GM19463 (cell line): ENCODE measurements at regions not wholly inside any gene's neighbourhood (a gene's known extent, or its start where the extent isn't known, plus 50 kb on each side); places are given as distances from the start of the nearest gene placed in this dataset.

Experiments
- ATAC-seq: cut with Tn5 transposase; IDR thresholded peaks from one replicate; pipeline ENCODE4 v1.9.1; 2021; ENCODE audit warnings: mild to moderate bottlenecking, moderate library complexity; ENCODE audit not compliant: unreplicated experiment

DNA sequence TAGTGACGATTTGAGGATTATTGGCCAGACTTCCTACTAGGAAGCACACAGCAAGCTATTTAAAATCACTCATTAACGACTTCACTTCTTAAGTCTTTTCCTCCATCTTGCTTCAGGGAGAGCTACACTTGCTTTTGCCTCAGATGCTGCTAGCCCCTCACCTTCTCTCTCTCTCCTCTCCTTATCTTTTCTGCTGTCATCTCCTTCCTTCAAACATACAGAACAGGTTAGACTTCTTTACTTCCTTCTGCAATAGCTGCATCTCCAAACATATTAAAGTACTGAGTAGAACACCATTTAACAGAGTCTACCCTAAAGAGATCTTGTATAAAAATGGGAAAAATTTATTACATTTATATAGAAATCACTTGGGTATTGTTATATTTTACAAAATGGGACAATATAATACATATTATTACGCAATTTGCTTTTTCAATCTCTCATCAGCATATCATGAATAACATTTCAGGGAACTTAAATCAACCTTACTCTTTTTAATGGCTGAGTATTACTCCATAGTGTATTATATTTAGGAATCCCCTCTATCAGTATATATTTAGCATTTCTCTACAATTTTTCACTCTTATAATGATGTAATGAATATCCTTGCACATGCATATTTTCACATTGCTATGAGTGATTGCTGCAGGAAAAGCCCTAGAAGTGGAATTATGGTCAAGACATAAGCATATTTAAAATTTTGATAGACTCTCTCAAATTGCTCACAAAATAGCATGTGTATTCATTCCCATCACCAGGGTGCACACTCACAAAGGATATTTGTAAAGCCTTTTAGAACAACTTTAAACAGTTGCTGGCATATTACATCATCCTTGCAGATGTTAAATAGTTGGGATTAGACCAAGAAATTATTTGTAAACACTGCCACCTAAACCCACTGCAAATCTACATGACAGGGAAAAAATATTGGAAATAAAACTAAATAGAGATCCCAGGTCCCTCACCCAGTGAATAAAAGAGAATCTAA, 164.5 kb upstream of the NFIB start:
- no peak for ATAC-seq

DNA sequence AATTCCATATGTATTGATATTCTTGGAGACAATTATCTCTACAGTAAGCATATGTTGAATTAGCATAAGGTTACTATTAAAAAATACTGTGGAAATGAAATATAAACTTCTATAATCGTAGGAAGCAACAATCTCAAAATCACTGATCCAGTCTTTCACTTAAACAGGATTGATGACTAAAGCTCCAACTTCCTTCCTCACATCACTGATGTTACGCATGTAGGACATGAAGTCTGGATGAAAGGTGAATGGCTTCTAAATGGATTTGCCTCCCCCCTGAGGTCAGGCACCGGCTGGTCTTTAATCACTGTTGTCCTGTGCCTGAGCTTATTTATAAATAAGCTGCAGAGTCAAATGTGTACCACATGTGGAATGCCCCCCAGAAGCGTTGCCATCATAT, 157.1 kb upstream of the NFIB start:
- ATAC-seq: no peak

DNA sequence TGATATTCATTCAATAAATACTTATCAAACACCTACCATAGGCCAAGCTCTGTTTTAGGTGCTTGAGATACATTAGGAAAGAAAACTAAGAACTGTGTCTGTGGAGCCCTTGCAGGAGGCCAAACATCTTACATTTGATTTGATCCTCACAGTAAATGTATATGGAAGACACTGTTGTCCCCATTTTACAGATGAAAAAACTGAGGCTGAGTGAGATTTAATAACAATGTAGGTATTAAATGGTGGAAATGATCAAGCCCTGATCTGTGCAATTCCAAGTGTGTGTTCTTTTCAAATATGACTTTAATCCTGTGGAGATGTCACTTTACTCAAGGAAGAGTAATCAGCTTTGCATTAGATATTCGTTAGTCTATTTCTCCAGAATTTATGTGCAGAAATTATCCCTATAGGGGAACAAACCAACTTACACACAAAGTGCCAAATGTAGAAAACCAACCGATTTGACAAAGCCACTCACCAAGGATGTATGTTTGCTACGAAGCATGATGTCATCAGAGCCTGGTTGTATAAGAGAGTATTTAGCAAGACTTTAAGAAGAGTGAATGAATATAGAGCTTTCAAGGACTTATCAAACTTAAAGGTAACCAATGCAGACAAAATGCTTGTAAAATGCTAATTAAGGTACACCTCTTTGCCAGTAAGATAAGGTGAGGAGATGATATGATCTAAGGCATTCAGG, 153.9 kb upstream of the NFIB start:
- ATAC-seq: no peak

DNA sequence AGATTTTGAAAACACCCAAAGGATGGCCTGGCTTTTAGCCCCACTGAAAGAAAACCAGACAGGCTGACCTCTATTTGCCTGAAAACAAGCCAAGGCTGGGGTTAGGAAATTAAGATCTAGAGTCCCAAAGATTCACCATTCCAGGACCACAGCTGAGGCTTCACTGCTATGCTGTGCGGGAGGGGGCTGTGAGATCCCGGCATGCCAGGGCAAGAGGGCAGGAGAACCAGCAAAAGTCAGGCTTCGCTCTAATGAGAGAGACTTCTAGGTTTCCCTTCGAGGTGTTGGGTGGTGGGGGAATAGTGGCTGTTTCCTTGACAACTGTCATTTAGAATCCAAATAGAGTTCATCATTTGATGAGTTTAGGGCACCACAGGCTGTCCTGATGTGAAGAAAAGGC, 152.9 kb upstream of the NFIB start:
- ATAC-seq: no peak

DNA sequence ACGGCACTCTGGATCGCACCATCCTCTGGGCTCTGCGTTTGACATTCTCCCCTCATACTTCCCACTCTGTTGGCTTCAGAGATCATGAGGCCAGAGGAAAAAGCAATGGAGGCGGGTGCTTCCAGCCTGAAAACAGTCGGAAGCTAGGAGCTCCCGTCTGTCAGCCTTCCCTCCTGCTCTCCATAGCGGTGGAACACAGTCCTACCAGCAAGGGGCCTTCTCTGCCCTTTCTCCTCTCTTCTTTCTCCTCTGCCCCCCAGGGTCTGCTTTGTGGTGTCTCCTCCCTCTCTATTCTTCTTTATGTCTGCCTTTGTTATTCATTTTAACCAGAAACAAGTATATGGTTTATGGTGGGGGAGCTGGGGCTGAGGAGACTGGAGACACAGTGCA, 152.5 kb upstream of the NFIB start:
- no peak for ATAC-seq

DNA sequence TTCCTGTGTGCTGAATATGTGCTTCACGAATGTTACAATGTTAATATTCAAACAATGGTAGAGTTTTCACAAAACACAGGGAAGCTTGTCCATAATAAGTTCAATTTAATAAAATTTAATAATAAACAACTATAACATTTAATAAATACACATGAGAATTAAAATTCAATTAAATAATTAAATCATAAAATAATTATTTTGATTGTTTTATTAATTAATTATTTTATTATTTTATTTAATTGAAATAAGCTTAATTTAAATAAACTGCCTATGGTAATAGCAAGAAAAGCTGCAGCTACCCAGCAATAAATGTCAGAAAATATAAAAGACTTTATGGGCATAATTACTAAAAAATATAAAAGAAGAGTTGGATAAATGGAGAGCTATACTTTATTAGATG, 149.0 kb upstream of the NFIB start:
- ATAC-seq: no peak

DNA sequence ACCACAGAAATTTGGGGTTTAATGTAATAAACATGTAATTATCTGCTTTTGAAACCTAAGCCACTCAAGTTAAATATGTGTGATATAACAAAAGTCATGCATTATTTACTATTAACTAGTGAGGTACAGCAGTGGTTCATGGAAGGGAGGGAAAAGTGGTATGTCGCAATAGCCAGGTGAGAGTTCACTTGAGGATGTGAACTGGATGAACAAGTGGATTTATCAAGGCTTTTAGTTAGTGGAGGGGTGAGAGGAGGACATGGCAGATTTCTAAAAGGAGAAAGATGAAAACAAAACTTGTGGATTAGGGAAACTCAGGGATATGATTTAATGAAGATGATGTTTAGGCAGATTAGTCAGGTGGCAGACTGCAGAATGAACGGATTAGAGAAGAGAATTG, 141.3 kb upstream of the NFIB start:
- no peak for ATAC-seq

DNA sequence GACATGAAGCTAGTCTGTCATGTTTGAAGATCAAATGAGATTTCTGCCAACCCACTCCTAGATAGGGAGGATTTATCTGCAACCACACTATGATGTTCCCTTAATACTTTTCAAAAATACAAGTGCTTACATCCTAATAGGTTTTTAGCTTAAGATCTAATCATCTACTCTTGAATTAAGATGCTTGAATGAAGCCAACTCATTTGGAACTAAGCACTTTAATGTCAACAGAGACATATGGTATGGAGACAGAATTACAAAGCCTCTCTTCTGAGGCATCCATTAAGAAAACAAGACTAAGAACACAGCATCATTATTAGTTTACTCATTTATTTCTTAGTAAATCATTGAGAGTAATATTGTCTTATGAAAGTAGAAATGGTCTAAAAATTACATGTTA, 139.3 kb upstream of the NFIB start:
- no peak for ATAC-seq

DNA sequence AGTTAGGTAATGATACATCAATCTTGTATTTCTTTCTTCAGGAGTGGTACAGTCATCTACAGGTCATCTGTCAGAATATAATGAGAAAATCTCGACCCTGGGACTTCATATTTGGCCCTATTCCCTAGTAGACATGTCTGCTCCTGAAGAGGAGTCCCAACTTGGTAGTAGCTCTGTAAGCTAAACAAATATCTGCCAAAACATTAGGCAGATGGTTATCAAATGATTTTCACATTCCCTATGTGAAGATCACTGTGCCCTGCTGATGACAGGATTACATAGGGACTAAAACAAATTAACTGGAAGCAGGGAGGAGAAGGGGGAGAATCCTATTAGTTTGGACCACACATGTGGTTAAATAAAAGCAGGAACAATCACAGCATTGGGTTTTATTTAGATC, 138.6 kb upstream of the NFIB start:
- ATAC-seq: no peak

DNA sequence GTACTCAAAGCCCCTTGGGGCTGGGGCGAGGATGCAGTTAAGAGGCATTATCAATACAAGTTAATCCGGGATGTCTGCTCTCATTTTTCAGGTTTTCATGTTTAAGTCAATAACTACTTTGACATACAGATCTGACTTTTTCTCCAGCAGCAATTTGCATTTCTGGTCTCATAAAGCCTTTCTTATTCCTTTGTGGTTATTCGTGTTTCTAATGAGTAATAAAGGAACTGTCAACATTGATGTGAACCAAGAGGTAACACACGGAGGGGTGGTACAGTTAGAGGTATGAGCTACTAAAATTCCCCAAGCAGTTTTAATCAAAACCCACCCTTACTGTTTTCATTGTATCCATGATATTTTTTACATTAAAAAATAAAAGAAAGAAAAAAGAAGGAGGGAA, 138.0 kb upstream of the NFIB start:
- peak; percentile 98 for ATAC-seq

DNA sequence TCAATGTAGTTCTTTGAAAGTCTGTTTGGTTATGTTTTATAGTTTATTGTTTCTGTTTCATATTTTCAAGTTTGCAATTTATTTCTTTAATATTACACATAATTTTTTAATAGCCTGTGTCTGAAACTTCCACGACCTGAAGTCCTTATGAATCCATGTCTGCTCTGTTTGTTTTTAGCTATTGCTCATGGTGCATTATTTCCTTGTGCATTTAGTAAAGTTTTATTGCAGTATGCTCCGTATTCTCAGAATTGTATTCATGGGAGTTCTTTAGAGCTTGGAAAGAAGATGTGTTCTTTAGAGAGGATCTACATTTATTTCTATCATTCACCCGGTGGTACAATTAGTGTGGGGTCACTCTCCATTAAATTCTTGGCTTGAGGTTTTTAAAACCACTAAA, 133.2 kb upstream of the NFIB start:
- no peak for ATAC-seq

DNA sequence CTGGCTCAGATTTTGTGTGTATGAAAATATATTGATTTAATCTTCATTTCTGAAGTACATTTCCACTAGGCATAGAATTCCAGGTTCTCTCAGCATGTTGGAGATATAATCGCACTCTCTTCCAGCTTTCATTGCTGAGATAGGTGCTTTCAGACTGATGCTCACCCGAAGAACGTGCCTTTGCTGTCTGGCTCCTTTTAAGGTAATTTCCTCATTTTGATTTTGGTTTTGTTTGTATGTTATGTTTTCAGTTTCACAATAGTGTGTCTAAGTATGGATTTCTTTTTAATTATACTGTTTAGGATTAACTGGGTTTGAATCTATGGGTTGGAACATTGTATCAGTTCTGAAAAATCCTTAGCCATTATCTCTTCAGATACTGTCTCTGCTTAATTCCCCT, 132.0 kb upstream of the NFIB start:
- ATAC-seq: no peak

DNA sequence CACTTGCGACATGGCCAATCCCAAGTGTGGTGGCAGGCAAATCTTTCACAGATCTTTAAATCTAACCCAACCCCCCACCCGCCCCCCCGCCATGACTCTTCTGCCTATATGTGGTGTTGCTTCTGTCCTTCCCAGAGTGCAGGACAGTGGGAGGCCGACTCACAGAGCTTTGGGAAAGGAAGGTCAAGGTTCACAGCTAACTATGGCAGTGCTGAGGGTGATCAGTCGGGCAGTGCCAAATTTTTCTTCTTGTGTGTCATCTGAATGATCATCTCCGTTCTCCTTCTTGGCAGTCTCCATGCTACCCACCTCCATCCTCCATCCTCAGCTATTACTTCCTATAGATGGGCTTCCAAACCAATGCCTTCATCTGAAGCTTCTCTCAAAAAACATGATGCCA, 129.0 kb upstream of the NFIB start:
- ATAC-seq: no peak

DNA sequence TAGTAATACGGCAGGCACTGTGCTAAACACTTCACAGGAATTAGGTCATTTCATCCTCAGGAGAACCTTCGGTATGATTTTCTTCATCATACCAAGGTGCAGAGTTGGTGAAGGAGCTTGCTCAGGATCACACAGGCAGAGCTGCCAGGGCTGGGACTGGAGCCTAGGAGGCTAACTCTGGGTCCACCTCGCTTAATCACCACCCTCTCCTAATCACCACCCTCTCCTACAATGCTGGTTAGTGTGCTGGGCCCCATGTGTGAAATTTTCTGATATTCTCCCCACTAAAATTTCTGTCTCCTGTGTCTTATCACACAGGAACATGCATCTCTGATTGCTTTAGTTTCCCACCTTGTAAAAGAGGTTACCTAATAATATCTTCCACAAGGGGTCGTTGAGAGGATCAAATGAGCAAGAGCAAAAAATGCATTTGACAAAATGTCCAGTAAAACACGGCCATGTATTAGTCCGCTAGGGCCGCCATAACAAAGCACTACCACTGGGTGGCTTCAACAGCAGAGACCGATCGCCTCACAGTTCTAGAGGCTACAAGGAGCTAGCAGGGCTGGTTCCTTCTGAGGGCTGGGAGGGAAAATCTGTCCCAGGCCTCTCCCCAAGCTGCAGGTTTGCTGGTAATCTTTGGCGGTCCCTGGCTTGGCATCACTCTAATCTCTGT, 128.2 kb upstream of the NFIB start:
- no peak for ATAC-seq

DNA sequence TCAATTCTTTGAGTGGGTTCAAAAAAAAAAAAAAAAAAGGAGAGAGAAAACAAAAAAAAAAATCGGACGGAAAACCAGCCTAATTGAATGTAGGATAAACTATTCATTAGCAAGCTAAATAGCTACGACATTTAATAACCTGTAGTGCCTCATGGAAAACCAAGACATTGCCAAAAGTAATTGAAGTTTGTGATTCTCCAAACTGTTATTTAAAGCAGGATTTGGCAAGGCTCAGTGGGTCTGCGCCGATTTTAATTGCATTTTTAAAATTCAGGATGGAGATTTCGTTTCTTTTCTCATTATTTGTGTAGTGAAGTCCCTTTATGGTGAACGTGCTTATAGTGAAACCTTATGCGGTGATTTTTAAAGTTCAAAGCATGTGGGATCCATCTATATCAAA, 127.2 kb upstream of the NFIB start:
- ATAC-seq: no peak

DNA sequence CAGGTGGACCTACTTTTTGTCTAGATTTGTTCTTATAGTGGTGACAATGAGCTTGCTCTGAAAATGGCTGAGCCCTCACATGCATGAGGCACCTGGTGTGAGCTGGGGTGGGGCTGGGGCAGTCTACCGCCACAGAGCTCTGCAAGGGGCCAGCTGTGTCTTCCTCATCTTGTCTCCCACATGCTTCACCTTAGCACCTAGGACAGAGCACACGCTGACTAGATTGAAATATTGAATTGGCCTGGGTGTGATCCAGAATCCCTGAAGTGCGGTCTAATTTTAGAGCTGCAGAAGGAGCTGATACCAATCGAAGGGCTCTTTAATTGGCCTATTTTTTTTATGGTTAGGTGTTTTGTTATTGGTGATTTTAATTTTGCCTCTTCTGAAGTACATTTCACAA, 126.1 kb upstream of the NFIB start:
- ATAC-seq: no peak

DNA sequence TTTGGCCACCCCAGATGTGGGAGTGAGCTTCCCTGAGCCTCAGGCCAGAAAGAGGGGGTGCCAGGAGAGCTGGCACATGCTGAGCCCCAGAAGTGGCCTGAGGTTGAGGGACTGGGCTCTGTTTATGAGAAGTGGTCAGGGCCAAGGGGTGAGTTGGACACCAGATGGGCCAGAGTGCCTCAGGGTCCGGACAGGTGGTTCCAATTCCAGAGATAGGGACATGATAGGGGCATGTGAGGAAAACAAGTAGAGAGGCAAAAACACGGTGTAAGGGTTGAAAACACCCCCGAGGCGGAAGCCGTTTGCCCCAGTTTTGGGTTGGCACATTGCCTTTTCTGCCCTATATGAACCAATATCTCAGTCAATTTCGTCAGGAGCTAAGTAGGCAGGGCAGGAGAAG, 125.6 kb upstream of the NFIB start:
- no peak for ATAC-seq

DNA sequence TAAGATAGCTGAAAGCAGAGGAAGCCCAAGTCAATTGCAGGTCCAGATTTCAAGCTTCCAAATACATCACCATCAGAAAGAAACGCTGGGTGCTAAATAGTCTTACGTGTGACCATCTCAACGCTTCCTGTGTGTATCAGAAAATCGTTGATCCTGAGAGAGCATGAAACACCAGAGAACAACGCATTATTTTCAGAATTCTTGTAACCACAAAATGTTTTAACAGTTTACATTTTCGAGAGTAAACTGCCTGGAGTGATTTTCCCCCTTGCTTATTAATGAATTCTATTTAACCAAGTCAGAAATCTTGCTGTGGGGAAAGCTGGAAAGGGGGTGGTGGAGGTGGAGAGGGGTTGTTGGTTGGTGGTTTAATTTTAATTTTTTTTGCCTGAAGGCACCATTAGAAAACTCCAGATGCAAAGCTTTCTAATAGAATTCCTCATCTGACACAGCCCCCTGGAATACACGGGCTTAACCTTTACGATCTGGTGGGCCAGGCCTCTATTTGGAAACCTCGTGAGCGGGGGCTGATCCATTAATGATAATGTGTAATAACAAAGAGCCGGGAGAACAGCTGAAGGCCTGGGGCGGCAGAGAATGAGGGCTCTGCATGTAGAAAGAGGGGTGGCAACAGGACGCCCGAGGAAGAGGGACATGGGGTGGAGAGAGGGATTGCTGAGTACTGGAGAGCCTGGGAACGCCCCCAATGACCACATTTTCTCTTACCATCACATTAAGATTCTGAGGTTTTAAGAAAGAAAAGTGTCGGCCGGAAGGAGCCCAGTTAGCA, 124.5 kb upstream of the NFIB start:
- no peak for ATAC-seq

DNA sequence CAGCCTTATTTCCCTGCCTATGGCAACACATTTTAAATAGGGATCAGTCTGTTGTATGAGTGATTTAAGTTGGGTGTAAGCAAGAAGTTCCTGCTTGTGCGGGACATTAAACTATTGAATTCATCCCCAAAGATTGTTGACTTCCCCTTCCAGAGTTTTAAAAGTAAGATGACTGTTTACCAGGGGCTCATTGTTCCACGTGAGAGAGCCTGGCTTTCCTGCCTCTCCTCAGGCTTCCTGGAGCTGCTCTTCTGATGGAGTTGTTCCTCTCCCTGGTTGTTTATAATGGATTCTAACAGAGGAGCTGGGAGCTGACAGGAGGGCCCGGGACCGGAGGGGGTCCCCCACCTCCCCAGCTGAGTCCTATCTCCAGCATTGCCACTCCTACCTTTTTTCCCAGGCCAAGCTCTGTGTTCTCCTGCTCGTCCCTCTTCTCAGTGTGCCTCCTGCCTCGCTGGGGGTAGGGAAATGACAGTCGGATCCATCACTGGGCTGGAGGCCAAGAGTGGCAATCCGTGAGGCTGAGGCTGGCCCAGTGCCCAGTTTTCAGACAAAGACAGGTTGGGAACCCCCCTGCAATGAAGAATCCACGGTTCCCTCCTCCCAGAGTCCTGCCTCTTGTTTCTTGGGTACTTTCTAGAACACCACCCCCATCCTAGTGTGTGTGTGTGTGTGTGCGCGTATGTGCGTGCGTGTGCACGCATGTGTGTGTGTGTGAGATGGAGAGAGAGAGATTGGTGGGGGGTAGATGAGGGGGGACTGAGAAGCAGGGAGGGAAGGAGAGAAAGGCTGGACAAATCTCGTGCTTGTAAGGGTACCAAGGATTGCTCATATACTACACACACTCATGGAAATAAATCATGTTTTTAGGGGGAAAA, 123.7 kb upstream of the NFIB start:
- no peak for ATAC-seq

DNA sequence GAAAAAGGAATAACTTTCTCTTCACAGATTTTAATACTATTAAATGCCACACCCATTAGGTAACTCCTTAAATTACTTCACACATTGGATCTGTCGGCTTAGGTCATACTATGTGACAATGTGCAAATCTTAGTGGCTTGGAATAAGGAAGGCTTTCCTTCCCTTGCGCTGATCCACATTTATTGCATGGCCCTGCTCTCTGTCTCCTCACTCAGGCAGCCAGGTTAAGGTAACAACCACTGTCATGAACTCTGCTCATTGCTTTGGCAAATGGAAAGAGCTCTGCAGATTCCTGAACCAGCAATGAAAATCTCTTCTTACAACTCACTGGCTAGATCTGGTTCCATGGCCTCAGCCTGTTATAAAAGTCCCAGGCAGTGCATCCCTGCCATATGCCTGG, 121.9 kb upstream of the NFIB start:
- no peak for ATAC-seq
